Tongue (tissue), 1 donor: ENCODE measurements at regions not wholly inside any gene's neighbourhood (a gene's known extent, or its start where the extent isn't known, plus 50 kb on each side); places are given as distances from the start of the nearest gene placed in this dataset.
A peak's percentile ranks its signal among the peaks of the same experiment; 100 is the strongest.

Experiments used
- DNase-seq: peaks from one replicate; pipeline ENCODE4 v3.0.0-alpha.2; 2015

DNA sequence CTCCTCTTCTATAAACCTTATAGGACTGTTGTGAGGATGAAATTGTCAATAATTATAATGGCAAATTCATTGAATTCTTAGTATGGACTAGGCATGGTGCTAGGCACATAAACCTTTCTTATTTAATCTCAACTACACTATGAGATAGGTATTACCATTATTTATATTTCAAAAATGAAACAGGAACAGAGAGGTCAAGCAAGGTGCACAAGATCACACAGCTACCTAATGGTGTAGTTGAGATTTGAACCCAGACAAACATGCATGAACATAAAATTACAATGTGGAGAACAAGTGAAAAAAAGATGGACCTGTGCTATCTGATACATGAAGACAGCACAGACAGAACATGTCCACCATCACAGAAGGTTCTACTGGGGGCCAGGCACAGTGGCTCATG lies 156.7 kb downstream of the AXIN2 start:
- DNase-seq: no peak

DNA sequence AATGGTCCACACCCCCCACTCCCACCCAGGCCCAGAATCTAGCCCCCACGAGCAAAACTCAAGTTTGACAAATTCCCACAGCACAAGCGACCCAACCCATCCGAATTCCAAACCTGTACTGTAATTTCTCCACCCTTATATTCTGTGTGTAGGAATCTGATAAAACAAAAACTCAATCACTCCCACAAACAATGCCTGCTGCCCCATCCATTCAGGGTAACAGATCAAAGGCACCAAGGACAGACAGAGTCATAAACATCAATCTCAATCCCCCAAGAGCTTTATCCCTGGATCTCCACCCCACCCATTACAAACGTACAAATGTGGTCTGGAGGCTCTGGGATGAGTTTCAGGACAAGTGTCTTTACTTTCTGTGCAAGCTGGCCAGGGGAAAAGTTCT lies 157.8 kb downstream of the AXIN2 start:
- no peak for DNase-seq

DNA sequence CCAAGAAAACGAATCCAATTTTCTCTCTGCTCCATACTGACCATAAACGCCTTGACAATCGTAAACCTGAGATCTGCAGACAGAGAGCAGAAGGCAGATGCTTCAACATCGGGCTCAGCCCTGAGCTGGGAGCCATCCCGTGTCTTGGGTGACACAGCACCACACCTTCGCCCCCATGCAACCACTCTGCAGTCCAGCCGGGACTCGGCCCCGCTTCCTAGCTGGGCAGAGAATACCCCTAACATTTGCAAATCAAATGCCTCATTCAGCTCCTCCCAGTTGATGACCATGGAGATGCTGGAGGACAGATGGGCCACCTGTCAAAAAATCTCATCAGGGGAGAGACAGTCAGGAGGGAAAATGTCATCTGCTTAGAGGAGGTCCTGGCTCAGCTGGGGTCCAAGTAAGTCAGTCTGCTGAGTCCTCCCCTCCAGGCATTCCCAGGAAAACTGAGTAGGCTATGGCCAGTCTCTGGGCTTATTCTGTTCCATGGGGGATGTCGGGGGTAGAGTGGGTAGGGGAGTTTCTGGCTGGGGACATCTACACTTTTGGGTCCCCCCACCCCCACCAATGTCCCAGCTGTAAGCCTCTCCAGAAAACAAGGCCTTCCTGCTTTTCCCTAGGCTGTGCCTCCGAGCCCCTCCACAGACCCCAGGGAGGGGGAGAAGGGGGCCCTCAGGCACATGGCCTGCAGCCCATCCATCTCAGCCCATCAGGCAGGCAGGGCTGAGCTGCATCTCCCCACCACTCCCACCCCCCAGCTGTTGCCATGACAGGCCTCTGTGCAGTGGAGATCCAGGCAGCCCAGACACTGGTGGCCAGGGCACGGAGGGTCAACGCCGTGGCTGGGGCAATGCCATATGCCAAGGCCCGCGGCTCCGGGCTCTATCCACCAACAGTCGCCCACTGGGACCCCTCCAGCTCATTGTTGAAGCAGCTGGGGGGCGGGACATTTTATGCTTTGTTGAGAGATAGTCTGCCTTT lies 158.6 kb downstream of the AXIN2 start:
- peak; percentile 28 for DNase-seq

DNA sequence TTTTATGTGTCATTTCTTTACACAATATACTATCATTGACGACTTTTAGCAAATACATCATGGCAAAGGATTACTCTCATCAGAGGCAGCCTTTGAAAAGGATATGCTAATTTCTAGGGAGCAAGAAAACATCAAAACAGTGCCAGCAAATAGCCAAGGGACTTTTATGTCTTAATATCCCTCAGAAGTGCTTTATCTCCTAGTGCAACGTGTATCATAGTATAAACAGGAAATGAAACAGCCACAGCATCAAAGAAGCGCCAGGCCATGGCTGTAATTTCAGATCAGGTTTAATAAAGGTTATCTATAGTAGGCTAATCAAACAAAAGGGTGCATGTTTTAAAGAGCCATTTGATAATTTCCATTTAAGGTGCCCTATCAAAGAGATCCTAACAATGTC lies 159.9 kb downstream of the AXIN2 start:
- no peak for DNase-seq

DNA sequence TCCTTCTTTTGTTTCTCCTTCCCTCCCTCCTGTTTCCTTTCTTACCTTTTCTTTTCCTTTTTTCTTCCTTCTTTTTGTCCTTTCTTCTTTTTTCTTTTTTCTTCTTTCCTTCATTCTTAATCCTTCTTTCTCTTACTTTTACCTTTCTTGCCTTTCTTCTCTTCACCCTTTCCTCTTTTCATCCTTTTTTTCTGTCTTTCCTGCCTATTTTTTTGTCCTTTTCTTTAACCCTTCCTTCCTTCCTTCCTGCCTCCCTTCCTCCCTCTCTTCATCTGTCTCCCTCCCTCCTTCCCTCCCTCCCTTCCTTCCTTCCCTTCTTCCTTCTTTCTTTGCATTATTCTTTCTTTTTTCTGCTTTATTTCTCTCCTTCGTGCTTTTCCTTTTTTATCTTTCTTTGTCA lies 160.7 kb downstream of the AXIN2 start:
- DNase-seq: no peak

DNA sequence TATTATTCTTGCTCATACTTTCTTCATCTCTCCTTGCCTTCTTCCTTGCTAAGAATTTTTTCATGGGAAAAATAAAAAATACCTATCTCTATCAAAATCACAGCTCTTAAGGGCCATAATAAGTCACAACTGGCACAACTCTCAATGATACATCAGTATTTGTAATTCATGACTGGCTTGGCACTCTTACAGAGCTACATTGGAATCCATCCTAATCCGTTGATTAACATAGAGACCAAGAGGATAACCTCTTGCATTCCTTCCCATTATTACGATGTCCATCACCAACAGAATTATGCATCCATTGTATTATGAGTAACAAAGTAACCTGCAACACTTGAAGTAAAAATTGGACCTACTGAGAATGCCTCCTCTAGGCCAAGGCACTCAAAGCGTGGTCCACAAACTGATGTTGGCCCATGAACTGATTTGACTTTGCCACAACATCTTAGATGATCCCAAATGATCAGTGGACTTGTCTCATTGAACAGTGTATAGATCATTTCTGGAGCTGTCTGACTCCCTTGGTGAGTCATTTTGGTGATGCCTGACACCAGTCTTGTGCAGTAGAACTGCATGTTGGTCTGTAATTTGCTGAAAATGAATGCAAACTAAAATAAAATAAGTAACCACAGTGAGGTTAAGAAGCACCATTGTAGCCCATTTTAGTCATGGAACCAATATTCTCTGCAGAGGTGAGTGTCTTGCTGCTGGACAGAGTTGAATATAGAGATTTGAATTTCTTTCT lies 163.2 kb downstream of the AXIN2 start:
- DNase-seq: no peak

DNA sequence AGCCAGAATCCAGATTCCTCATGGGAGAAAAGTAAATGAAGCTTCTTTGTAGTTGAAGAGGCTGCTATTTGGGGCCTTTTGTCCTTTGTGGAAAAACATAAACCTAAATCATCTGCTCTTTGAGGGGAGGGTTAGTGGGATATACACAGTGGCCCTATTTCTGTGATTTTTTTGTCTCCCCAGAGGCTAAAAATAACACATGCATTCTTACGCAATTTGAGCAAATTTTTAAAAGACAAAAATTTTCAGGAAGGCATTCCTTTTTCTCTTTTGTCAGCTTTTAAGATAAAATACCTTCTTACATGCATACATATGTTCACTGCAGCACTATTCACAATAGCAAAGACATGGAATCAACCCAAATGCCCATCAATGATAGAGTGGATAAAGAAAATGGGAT lies 165.5 kb downstream of the AXIN2 start:
- no peak for DNase-seq

DNA sequence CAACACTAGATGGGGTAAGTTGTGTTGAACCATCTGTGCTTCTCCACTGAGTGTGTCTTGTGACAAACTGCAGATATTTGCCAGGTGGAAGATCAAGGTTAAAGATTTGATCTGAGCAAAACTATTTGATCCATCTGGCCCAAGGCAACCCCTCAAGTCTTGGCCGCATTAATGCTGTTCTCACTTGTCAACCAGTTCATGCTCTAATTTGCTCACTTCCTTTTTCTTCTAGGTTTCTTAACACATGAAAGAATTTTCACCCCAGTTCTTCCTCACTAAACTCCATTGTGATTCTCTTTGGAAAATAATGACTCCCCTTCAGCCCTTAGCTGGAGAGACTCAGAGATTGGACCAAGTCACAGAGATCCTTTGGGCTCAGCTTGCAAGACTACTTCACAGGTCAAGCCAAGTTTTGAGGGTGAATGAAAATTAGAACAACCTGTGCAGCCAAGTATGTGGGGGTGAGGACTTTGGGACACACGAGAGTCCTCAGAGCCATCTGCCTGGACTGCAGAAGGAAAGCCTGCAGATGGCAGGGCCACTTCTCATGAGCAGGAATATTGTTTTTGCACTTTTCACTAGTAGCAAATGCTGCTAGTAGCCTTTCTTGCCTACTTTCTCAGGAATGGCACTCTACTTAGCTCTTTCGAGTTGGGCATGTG lies 166.5 kb downstream of the AXIN2 start:
- DNase-seq: no peak

DNA sequence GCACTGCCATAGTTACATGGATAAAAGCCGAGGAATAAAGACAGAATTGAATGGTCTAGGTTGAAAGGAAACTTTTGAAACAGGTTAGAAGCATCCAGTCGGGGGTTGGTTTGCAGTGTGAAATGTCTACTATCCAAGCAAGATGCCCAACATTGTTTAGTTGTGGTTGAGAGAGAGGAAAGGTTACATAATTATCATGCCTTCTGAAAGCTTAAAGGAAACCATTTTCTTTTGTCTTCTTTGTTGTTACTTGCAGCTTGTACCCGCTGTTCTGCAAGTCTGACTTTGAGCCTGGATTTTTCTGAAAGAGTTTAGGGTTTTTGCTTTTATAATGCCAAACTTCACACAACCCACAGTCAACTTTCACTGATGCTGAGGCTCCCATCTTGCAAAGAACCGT lies 167.9 kb downstream of the AXIN2 start:
- DNase-seq: no peak

DNA sequence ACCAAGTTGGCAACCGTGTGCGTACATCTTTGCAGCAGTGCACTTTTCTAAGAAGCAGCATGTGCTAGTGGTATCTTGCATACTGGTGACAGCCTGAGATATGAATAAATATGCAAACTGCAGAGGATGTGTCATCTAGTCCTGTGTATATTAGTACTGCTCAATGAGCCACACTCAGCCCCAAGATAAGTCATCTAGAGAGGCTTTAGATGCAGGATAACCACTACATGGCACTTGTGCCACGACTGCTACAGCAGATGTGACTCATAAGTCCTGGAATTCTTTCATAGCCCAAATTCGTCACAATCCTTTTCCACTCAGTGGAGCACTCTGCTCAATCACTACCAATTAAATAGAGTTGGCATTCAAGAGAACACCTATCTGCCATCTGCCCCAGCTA lies 171.5 kb downstream of the AXIN2 start:
- no peak for DNase-seq

DNA sequence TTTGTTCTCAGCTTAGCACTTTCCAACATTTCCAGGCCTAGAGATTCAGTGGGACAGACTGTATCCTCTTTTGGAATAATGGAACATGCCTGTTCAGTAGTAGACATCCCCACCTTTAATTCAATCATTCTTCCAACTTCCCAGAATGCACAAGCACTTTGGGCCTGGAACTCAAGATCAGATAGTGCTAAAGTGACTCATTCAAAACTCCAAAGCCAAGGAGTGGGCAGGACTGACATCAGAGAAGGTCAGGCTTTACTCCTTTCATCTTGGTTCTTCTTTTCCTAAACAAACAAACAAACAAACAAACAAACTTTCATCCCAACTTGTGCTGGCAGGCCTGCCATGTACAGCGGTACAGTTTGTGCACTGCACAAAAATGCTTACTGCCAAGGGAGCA lies 172.0 kb downstream of the AXIN2 start:
- no peak for DNase-seq

DNA sequence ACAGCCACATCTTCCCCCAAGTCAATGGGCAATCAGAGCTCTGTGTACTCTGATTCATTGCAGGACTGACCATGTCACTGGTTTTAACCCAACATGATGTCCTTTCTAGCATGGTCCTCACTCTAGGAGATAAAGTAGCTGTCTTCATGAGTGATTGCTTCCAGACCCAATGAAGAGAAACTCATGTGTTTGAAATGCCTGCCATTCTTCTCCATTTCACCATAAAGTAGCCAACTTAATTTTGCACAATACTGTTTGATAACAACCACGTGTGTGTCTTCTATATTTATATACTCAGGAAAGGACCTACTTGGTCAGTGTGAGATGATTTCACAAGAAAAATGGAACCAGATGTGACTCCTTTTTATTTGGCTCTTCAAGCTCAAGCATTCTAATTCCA lies 172.5 kb downstream of the AXIN2 start:
- peak; percentile 10 for DNase-seq

DNA sequence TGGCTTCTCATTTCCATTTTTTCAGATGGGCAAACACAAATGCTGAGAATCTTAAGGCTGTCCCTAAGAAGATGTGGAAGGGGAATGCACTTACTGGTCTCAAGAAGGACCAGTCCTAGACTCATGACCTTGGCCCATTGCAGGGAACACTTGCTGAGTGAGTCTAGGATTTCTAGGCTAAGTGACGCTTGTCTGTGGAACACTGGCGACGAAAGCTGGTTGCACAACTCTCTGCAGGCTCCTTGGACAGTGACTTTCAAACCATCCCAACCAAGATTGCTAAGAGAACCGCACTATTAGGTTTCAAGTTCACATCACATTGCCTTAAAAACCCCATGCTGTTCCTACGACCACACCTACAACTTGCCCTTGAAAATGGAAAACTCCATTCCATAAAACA lies 174.1 kb downstream of the AXIN2 start:
- DNase-seq: no peak

DNA sequence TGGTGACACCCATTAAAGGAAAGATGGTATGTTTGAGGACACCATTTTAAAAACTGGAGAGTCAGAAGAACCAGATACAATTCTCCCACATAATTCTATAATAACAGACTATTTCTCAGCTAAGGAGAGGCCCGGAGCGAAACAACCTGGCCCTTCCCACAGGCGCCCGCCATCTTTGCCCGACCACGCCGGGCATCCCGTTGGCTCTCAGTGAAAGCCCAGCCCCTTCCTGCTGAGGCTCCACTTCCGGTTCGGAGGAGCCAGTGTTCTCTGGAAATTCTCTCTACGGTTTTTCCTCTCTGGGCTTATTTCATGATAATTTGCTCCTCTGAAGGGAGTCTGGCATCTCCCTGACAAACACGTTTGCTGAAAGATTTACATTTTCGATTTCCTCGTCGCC lies 175.7 kb downstream of the AXIN2 start:
- DNase-seq: no peak

DNA sequence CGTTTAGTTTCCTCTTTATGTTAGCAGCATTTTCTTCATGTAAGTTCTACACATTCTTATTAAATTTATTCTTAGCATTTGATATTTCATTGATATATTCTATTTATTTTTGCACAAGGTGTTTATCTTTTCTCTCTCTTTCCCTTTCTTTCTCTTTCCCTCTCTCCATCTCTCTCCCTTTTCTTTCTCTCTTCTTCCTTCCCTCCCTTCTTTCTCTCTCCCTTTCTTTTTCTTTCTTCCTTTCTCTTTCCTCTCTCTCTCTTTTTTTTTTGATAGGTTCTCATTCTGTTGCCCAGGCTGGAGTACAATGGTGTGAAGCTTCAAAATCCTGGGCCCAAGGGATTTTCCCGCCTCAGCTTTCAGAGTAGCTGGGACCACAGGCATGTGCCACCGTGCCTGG lies 176.4 kb downstream of the AXIN2 start:
- no peak for DNase-seq

DNA sequence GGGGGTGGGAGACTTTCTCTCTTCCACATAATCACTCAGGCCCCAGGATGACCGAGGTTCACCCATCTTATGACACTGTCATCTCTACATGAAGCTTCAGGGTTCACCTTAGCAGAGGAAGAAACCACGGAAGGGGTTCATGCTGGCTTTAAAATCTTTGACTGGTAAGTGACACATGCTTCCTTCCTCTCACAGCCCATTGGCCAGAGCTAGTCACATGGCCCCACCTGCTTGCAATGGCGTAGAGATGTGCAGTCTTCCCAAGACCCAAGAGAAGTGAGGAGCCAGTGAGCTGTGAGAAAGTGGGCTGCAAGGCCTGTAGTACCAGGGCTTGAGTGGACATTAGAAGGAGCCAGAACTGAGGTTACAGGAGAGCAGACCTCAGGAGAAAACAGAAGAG lies 180.3 kb downstream of the AXIN2 start:
- no peak for DNase-seq

DNA sequence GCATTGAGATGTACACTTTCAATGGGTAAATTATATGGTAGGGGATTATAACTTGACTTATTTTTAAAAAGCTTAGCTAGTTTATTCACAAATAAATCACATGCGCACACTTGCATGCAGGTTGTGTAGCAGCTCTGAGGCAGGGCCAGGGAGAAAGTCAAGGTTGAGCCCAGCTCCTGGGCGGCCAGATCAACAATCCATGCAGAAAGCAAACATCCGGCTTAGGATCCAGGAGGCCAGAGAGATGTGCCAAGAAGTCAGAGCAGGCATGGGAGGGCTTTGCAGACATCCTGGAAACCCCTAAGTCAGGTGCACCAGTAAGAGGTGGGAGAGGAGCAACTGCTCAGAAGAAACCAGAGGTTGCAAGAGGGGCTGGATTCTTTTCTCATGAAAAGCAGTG lies 186.5 kb downstream of the AXIN2 start:
- DNase-seq: no peak

DNA sequence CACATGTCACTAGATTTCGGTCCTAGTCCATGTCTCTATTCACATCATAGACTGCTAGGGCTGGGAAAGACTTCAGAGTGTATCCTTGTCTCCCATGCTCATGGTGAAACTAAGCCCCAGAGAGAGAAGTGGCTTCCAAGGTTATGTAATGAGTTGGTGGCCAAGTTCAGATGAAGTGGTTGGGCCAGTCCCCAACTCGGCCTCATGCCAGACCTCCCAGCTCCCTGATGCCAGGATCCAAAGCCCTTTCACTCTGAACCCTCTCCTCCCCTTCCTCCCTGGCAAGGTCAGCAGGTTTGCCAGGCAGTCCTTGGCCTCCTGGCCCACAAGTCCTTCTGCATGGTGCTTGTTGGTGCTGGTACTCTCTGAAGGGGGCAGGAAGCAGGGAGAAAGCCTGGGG lies 189.7 kb downstream of the AXIN2 start:
- DNase-seq: no peak

DNA sequence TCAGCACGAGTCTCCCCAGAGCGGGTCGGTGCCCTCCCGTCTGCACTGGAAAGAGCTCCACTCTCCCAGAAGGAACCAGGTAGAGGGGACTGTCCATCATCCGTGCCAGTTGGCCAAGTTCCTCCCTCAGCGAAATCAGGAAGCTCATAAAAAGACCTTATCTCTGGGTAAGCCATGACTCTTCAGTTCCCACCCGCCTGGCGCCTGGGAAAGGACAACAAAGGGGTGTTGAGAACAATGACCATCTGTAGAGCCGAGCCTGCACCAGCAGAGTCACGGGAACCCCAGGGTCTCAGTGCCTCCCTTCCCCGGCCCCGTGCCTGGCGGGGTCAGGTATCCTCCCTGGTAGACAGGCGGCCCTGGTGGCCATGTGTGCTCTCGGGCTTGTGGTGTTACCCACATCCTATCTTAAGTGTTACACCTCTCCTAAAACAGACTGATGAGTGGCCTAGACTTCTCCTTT lies 190.7 kb downstream of the AXIN2 start:
- DNase-seq: no peak

DNA sequence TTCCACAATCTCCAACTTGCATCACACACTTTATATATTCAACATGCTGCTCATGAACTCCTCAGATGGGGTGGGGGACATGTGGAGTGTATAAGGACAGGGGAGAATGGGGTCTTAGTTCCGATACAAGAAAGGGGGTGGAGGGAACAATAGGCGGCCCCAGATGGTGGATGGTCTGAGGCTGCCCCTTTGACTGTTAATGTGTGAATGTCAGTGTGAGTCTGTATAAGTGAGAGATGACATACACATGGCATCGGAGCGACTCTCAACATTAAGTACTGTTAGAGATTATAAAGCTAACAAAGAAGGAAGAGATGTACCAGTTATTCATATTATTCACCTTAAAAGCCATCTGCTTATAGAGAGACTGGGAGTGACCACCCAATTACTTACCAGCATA lies 193.1 kb downstream of the AXIN2 start:
- no peak for DNase-seq

DNA sequence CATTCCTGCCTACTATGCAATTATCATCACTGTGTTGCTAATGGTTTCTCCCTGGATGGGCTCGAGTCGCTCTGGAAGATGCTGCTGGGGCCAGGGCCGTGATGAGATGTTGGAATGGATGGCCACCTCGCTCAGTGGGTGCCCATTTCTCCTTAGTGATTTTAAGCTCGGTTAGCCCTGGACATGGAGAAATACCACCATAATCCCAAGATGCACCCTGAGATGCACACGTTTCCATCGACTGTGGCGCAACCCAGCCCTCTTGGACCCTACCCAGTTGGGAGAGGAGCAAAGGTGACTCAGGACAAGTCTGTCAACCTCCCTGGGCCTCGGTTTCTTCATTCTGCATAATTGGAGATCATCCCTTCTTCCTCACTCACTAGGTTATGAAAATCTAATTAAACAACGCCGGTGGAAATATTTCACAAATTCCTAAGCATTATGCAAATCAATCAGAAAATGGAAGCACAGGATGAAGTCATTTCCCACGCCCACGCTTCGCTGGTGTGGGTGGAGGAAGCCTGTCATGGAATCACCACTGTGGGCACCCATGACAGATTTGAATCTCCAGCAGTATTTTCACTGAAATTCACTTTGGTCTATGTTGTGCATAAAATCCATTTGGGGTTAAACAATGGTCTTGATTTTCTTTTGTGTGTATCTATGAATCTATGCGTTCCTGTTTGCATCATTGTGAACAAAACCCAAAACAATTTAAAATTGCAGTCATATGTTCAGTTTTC lies 195.2 kb downstream of the AXIN2 start:
- no peak for DNase-seq

DNA sequence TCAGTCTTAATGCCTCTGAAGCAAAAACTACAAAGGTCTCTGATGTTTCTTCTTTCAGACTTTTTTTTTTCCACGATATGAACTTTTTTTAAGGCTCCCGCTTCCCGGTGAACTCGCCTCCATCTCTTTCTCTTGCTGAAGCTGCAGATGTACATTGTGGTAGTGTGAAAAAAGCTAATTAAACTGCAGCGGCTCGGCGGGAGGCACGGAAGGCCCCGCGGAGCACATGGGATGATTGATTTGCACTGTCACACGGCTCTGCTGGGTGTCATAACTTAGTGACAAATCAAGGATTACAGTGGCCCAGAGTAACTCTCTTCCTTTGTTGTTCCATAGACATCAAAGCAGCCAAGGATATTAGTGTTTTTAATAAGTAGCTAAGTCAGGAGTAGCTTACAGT lies 196.3 kb downstream of the AXIN2 start:
- DNase-seq: no peak
